SK-N-SH (cell line): ENCODE measurements at regions not wholly inside any gene's neighbourhood (a gene's known extent, or its start where the extent isn't known, plus 50 kb on each side); places are given as distances from the start of the nearest gene placed in this dataset.

ENCODE experiments used
- CTCF ChIA-PET: fragments of 300-600, 350-600 bp; formaldehyde crosslinking; extraction: SDS; loops from one replicate; lab custom pipeline; 2021; lab: Yijun Ruan, JAX
- POLR2A ChIA-PET: fragments of 350-600 bp; sonication (Branson Sonifier 250); formaldehyde crosslinking; extraction: SDS; loops from one replicate; lab custom pipeline; 2020; ENCODE audit warnings: antibody characterized with exemption, inconsistent platforms; lab: Yijun Ruan, JAX
- DNase-seq: peaks from one replicate; pipeline ENCODE4 v3.0.0; 2012
- H2AFZ ChIP-seq: fragments of 200-600 bp; sonication (generic); 2 replicates; pipeline ENCODE4 v1.8.1; 2016; ENCODE audit warnings: antibody characterized with exemption, mild to moderate bottlenecking, low read depth
- H3F3A ChIP-seq: fragments of 200-600 bp; sonication (generic); replicated peaks from 2 replicates; pipeline ENCODE3; 2016; ENCODE audit warnings: antibody characterized with exemption, mild to moderate bottlenecking; ENCODE audit not compliant: insufficient read depth
- H3K27ac ChIP-seq, 2 experiments: fragments of 200-500 bp in 1 of 2; fragments of 200-600 bp in 1 of 2; sonication (Bioruptor generic) in 1 of 2; sonication (generic), shearing (Covaris generic) in 1 of 2; 2 replicates each; pipeline versions ENCODE4 v1.5.1 to v1.6.1; 2014 to 2016; ENCODE audit warnings: low read depth in 2 of 2, inconsistent platforms in 1 of 2, low read length in 1 of 2, mild to moderate bottlenecking in 1 of 2, mixed read lengths in 1 of 2
- H3K27me3 ChIP-seq: fragments of 200-600 bp; sonication (generic), shearing (Covaris generic); 2 replicates; pipeline ENCODE4 v1.6.1; 2016; ENCODE audit warnings: mixed run types; ENCODE audit not compliant: insufficient read depth
- H3K36me3 ChIP-seq, 2 experiments: fragments of 200-500 bp in 1 of 2; fragments of 200-600 bp in 1 of 2; sonication (Bioruptor generic) in 1 of 2; sonication (generic) in 1 of 2; replicated peaks in 1 of 2; 2 replicates each; pipeline versions ENCODE3 to v1.5.1; 2014 to 2016; ENCODE audit warnings: low read length in 1 of 2, mild to moderate bottlenecking in 1 of 2; ENCODE audit not compliant: insufficient read depth in 2 of 2, control insufficient read depth in 1 of 2
- H3K4me1 ChIP-seq, 2 experiments: fragments of 200-500 bp in 1 of 2; fragments of 200-600 bp in 1 of 2; sonication (Bioruptor generic) in 1 of 2; sonication (generic), shearing (Covaris generic) in 1 of 2; 2 replicates each; pipeline versions ENCODE4 v1.5.1 to v1.6.1; 2014 to 2016; ENCODE audit warnings: low read depth in 1 of 2, low read length in 1 of 2, mixed run types in 1 of 2; ENCODE audit not compliant: insufficient read depth in 2 of 2, control insufficient read depth in 1 of 2
- H3K4me2 ChIP-seq: fragments of 200-600 bp; sonication (generic), shearing (Covaris generic); 2 replicates; pipeline ENCODE4 v1.6.1; 2017; ENCODE audit warnings: mixed run types
- H3K4me3 ChIP-seq, 2 experiments: fragments of 200-500 bp in 1 of 2; fragments of 200-600 bp in 1 of 2; sonication (Bioruptor generic) in 1 of 2; sonication (generic), shearing (Covaris generic) in 1 of 2; 2 replicates each; pipeline versions ENCODE4 v1.5.1 to v1.8.1; 2014 to 2016; ENCODE audit warnings: low read depth in 2 of 2, inconsistent platforms in 1 of 2, low read length in 1 of 2, mild to moderate bottlenecking in 1 of 2, mixed read lengths in 1 of 2, moderate library complexity in 1 of 2
- H3K79me2 ChIP-seq: fragments of 200-600 bp; sonication (generic); 2 replicates; pipeline ENCODE4 v1.8.1; 2017; ENCODE audit warnings: mild to moderate bottlenecking; ENCODE audit not compliant: insufficient read depth
- H3K9ac ChIP-seq: fragments of 200-600 bp; sonication (generic); 2 replicates; pipeline ENCODE4 v1.6.1; 2017; ENCODE audit warnings: mixed run types
- H3K9me2 ChIP-seq: fragments of 200-600 bp; sonication (generic); 2 replicates; pipeline ENCODE4 v1.6.1; 2017; ENCODE audit warnings: mixed run types
- H3K9me3 ChIP-seq: fragments of 200-600 bp; sonication (generic); 2 replicates; pipeline ENCODE4 v1.6.1; 2017; ENCODE audit warnings: mixed run types, mild to moderate bottlenecking, moderate library complexity
- H4K20me1 ChIP-seq: fragments of 200-600 bp; sonication (generic); 2 replicates; pipeline ENCODE4 v1.6.1; 2017; ENCODE audit warnings: mild to moderate bottlenecking, mixed run types; ENCODE audit not compliant: insufficient read depth
- CHD2 ChIP-seq: fragments of 150-350 bp; IDR thresholded peaks from 2 replicates; pipeline ENCODE4 v1.6.1; 2018; ENCODE audit warnings: low read length; ENCODE audit not compliant: partially characterized antibody
- EP300 ChIP-seq, 2 experiments: IDR thresholded peaks; 2 replicates each; pipeline versions ENCODE4 v1.4.0 to v1.6.1; 2012; ENCODE audit warnings: borderline replicate concordance in 1 of 2, low read depth in 1 of 2, low read length in 1 of 2
- EZH2phosphoT487 ChIP-seq: fragments of 200-600 bp; sonication (generic); IDR thresholded peaks from 2 replicates; pipeline ENCODE4 v1.6.1; 2017; ENCODE audit warnings: low read depth, mixed run types, mild to moderate bottlenecking, antibody characterized with exemption, moderate library complexity, borderline replicate concordance
- FOXM1 ChIP-seq: IDR thresholded peaks from 2 replicates; pipeline ENCODE4 v1.4.0; 2012; ENCODE audit warnings: low read depth, mild to moderate bottlenecking
- GABPA ChIP-seq: IDR thresholded peaks from 2 replicates; pipeline ENCODE4 v1.4.0; 2012; ENCODE audit warnings: low read depth, mild to moderate bottlenecking
- IRF3 ChIP-seq: fragments of 150-350 bp; IDR thresholded peaks from 2 replicates; pipeline ENCODE4 v1.6.1; 2016; ENCODE audit warnings: mild to moderate bottlenecking, low read depth, low read length
- JUND ChIP-seq: IDR thresholded peaks from 2 replicates; pipeline ENCODE4 v1.4.0; 2012
- MXI1 ChIP-seq: IDR thresholded peaks from 2 replicates; pipeline ENCODE4 v1.6.1; 2012; ENCODE audit warnings: mild to moderate bottlenecking, low read depth, low read length, improper control_type of control experiment
- NRF1 ChIP-seq: IDR thresholded peaks from 2 replicates; pipeline ENCODE4 v1.6.1; 2012; ENCODE audit warnings: low read depth, mild to moderate bottlenecking, low read length
- RAD21 ChIP-seq: IDR thresholded peaks from 2 replicates; pipeline ENCODE4 v1.6.1; 2012; ENCODE audit warnings: mild to moderate bottlenecking, low read length
- RCOR1 ChIP-seq: fragments of 150-350 bp; IDR thresholded peaks from 2 replicates; pipeline ENCODE4 v1.6.1; 2017; ENCODE audit warnings: antibody characterized with exemption, low read length
- RFX5 ChIP-seq: IDR thresholded peaks from 2 replicates; pipeline ENCODE4 v1.6.1; 2012; ENCODE audit warnings: mild to moderate bottlenecking, improper control_type of control experiment, low read length
- RXRA ChIP-seq: IDR thresholded peaks from 2 replicates; pipeline ENCODE4 v1.4.0; 2012; ENCODE audit warnings: low read depth, mild to moderate bottlenecking, borderline replicate concordance
- SIN3A ChIP-seq: IDR thresholded peaks from 2 replicates; pipeline ENCODE4 v1.6.1; 2012; ENCODE audit warnings: low read depth, mild to moderate bottlenecking, low read length, moderate library complexity, borderline replicate concordance
- TCF12 ChIP-seq: IDR thresholded peaks from 2 replicates; pipeline ENCODE4 v1.4.0; 2012
- USF2 ChIP-seq: fragments of 150-350 bp; IDR thresholded peaks from 2 replicates; pipeline ENCODE4 v1.6.1; 2017; ENCODE audit warnings: antibody characterized with exemption, low read length, low read depth, borderline replicate concordance
- WGBS: methylation state at CpG from one replicate; pipeline ENCODE4 v1.1.6; 2017; ENCODE audit warnings: low lambda C conversion rate; 5-methylcytosine and 5-hydroxymethylcytosine counted together
- TF ChIP-seq, protein P1 (sequence below): IDR thresholded peaks from 2 replicates; pipeline ENCODE4; 2012

- Histone ChIP-seq H3K27ac (no peak overlapping the region), H3K79me2 (no peaks in the 10 kb centered on the region), H3K9me3 (0 out of 2 replicates have a peak, but pooled peaks cover 3% of the 10 kb centered on the region), H3K9me2 (no peaks in the 10 kb centered on the region), H3K27me3 (no peaks in the 10 kb centered on the region), H3F3A (peaks cover 7% of the 10 kb centered on the region), H3K4me3 (no peak overlapping the region)
- CTCF ChIA-PET = no interaction called here
- DNase-seq = no peak
- 71% methylated on average over 5 of the region's 5 CpGs for WGBS
- TF ChIP-seq SIN3A (no peak), RFX5 (no peak), NRF1 (no peak), RCOR1 (no peak), EZH2phosphoT487 (no peak), TCF12 (no peak), RXRA (no peak), FOXM1 (no peak), JUND (no peak), MXI1 (no peak), RAD21 (no peak), CHD2 (no peak), GABPA (no peak), USF2 (no peak), IRF3 (no peak), EP300 (IDR thresholded peaks at IDR 0.05; ENCODE audit: borderline replicate concordance in 1 of 2, low read depth in 1 of 2, low read length in 1 of 2) (no peak)
- TF ChIP-seq, protein P1, sequence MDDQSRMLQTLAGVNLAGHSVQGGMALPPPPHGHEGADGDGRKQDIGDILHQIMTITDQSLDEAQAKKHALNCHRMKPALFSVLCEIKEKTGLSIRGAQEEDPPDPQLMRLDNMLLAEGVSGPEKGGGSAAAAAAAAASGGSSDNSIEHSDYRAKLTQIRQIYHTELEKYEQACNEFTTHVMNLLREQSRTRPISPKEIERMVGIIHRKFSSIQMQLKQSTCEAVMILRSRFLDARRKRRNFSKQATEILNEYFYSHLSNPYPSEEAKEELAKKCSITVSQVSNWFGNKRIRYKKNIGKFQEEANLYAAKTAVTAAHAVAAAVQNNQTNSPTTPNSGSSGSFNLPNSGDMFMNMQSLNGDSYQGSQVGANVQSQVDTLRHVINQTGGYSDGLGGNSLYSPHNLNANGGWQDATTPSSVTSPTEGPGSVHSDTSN = no peak
- TF ChIP-seq, all 33 proteins: peak for 0
- H3K4me2 ChIP-seq = no peak overlapping the region
- no peaks in the 10 kb centered on the region for H4K20me1 ChIP-seq
- POLR2A ChIA-PET = no interaction called here
- H2AFZ ChIP-seq = no peak overlapping the region
- no peak overlapping the region for H3K9ac ChIP-seq
- peaks cover 15 to 16% of the 10 kb centered on the region in 2 experiments; a peak in 3 of 4 replicates for H3K4me1 ChIP-seq
- H3K36me3 ChIP-seq = no peaks in the 10 kb centered on the region
Measured at GRCh38 chr6:156024339-156024738, 568.7 kb upstream of the NOX3 start.
